Hematopoietic multipotent progenitor cell (in vitro differentiated cells): ENCODE measurements at regions not wholly inside any gene's neighbourhood (a gene's known extent, or its start where the extent isn't known, plus 50 kb on each side); places are given as distances from the start of the nearest gene placed in this dataset.

ENCODE experiments used
- DNase-seq, 3 donors: peaks; one replicate each; pipeline ENCODE4 v3.0.0-alpha.2; 2011 to 2015; ENCODE audit warnings: low read depth in 2 of 3, low spot score in 2 of 3

DNA sequence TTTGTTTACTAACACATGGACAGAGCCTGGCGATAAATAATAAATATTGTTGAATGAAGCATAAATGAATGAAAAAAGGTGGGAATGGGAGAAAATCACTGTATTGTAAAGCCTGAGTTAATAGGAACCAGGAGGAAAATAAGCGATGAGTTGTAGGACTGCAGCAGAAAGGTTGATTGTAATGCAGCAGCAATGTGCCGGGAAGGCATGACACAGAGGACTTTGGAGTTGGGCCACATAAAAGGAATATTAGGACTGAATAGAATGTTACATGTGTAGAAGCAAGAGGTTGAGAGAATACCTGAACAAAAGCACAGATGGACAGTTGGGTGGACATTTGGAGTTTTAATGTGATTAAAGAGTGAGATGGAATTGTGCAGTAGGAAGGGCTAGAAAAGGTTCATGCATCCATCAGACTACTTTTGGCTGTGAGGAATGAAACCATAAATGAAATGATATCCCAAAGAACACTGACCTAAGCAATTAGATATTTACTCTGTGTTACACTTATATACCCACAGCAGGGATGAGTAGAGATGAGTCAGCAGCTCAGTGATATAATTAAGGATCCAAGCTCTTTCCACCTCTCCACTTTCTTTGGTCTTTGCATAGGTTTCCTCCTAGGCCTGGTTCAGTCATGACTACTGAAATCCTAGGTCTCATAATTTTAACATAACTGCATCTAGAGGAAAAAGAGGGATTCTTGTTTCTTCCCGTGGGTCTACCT is 55.4 kb downstream of the CCER1 start:
- DNase-seq, result no peak

DNA sequence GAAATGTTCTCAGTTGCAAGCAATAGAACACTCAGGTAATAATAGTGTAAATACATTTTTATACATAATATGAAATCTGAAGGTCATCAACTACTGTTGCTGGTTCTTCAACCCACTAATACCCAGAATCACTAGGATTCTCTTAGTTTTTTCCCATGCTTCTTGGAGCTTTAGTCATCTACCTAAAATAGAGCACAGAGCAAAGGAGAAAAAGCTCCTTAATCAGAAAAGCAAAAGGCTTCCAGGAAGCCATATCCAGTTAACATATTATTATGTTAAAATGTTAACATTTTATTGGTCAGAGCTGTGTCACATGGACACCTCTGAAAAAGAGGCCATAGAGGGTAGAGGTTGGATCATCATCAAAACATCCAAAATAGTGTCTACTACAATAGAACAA is 57.0 kb downstream of the CCER1 start:
- no peak for DNase-seq

DNA sequence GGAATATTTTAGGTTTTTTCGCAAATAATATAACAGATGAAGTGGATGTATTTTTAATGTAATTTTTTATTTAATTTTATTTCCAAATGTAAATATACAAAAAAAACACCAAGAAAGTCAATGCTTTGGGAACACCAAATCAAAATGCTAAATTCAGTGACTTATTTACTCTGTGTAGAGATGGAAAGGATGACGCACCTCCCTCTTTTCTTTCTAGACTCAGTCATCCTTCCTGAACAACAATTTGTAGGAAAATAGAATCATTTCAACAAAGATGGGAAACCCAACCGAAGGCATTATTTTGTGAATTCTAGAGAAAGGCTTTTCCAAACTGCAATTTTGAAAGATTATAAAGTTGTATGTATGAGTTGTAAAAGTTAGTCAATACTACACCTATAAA is 57.7 kb downstream of the CCER1 start:
- no peak for DNase-seq

DNA sequence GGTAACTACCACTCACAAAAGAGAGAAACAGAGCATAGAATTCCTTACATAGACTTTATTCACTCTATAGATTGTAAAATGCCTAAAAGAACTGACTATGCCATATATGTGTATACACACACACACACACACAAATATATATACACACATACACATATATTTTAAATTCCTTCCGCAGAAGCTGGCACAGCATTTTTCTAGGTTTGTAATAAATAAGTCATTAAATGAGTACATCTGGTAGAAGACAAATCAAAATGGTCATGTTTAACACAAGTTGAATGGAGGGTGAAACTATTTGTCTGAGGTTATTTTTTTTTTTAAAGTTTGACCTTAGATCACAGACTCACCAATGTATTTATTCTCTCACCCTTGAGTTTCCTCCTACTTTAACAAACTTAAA is 58.2 kb downstream of the CCER1 start:
- no peak for DNase-seq

DNA sequence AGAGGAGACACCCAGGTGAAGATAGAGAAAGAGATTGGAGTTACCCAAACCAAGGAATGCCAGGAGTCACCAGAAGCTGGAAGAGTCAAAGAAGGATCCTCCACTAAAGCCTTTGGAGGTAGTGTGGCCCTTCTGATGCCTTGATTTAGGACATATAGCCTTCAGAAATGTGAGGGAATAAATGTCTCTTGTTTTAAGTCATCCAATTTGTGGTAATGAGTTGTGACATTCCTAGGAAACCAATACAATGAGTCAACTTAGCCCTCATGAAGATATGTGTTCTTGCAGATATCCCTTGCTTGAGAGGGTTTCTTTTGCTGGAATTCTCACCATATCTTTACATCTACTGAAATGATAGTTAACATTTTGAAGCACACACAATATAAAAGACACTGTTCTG is 58.8 kb downstream of the CCER1 start:
- DNase-seq, result no peak

DNA sequence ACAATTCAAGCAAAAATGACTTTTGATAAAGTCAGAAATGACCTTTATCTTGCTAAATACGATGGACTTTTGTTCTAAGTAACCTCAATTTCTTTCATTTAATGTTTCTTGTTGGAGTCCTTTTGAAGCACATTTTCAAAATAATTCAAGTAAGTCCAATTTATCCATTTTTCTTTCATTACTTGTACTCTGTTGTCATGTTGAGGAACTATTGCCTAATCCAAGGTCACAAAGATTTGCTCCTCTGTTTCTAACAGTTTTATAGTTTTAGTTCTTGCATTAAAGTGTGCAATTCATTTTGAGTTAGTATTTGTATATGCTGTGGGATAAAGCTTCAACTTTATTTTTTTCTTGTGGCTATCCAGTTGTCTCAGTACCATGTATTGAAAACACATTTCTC is 66.7 kb downstream of the CCER1 start:
- DNase-seq, result no peak

DNA sequence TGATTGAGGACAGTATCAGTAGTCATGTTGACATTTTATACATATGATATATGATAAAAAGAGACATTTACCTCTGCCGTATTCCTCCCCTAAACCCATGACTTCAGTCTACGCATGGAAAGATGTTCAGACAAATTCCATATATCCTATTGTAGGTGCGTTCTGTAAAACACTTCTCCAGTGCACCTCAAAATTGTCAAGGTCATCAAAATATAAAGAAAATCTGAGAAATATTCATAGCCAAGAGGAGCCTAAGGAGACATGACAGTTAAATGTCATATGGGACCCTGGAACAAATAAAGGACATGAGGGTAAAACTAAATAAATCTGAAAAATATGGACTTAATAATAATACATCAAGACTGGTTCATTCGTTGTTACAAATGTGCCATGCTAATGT is 71.5 kb downstream of the CCER1 start:
- DNase-seq, result no peak

DNA sequence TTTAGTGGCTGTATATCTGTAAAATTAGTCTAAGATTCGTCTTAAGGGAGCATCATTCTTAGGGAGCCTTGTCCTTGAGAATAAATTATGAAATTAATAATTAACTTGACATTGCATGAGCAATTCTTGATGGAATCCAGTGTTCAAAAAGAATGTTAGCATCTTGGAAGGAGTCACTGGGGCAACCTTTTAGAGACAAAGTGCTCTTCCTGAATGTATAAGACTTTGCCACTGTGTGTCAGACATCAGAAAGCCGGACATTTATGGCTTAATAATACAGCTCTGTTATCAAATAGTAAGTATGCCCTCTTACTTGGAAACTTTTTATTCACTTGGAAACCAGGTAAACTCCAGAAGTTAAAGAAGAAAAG is 83.3 kb downstream of the CCER1 start:
- DNase-seq, result no peak

DNA sequence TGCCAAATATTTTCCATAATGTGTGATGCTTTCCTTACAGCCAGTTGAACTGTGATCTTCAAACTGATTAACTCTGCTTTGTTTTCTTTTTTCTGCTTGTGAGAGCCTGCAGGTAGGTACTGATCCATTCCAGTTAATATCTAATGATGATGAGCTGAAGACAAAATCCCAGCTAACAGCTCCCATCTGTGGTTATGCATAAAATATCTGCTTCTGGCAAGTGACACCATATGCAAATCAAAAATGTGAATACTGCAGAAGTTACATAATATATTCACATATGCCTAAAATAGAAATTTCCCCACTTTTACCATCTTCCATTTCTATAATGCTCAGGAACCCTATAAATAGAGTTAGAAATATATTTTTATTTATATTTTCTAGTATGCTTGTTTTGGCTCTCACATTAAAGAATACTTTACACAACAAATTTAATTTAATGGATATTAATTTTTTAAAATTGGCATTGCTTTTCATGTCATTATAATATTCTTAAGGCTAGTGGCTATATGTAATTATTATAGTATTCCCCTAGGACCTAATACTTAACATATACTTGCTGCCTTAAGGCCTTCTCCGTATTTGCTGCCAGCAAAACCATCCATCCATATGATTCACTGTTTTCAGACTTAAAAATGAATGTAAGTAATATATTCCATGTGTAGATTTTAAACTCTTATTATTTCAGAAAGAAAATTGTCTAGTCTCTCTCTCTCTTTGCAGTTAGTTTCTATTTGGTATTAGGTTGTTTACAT is 83.8 kb downstream of the CCER1 start:
- DNase-seq, result no peak

DNA sequence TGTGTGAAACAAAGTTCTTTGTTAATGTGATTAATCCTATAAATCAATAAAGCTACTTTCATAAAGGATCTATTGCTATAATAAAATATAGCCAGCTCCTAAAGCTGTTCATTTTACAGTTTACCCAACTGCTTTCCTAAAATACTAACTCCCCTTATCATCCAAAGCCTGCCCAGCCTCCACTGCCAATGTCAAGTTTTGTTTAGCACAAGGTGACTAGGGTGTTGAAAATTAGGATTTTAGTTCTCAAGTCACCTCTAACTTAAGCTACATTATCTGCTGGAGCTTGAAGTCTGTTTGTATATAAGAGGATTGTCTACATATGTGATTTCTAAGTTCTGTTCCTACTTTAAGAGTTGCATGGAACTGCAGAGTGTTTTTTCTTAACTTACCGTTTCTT is 86.3 kb downstream of the CCER1 start:
- DNase-seq, result no peak

DNA sequence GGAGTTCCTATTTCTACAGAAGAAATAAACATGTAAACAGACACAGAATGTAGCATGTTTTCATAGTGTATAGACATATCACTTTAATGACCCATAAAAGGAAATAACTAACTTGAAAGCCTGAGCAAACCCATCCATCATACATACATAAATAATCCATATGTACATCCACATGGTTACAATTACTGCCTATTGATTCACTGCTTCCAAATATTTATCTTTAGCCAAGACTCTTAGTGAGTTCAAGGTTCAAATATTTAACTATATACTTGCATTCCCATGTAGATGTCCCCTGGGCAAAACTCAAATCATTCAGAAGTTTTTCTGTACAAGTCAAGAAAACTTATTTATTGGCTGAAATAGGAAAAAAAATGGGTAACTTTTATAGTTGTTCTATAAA is 95.4 kb downstream of the CCER1 start:
- no peak for DNase-seq

DNA sequence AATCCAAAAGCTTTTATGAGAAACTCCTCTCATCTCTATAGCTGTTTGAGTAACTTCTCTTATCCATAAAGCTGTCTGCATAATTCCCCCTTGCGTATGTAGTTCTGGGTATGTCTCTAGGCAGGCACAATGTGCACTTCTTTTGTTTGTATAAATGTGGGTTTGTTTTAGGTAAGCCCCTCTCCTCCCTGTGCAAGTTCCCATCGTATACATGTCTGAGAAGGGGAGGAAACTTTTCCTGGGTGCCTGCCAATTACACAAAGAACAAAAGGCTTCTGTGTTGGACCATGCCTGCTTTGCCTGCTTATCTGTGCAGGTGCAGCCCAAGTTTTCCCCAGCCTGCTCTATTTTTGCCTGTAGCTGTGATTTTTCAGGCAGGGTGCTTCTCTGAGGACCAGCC is 96.7 kb downstream of the CCER1 start:
- DNase-seq, result no peak

DNA sequence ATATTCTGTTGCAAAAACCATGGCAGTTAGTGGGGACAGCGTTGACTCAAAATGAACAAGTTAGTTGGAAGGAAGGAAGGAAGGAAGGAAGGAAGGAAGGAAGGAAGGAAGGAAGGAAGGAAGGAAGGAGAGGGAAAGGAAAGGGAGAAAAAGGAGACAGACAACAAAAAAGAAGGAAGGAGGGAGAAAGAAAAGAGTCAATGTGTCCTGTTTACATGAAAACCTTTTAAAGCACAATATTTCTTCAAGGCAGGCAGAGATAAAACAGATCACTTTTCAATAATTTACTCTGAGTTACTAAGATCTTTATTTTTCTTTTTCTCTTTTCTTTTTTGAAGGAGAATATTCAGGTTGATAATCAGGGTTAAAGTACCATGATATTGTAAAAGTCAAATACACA is 99.4 kb downstream of the CCER1 start:
- DNase-seq, result no peak

DNA sequence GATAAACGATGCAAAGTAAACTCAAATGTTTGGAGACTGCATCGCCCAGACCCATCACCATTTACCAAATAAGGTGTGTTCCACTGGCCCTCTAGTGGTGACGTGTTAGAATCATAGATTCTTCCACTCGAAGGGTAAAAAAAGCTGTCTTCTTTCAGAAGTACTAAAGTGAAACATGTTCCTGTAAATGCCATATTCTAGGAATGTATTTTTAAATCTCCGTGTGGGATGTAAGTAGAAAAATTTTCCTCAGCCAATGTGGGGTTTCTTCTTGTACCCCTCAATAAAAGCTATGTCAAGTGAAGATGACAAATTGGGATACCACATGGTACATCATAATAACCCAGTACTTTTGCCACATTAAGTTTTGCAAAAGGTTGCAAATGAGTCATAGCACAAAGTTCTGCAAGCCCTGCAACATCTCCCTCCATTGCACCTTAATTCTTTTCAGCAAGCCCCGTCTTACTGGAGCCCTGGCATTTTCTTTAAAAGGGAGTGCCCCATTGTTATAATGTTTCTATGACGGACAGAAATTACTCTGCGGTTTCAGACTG is 100.8 kb downstream of the CCER1 start:
- peak in 2 of 3 donors; percentile 11 to 58 for DNase-seq

DNA sequence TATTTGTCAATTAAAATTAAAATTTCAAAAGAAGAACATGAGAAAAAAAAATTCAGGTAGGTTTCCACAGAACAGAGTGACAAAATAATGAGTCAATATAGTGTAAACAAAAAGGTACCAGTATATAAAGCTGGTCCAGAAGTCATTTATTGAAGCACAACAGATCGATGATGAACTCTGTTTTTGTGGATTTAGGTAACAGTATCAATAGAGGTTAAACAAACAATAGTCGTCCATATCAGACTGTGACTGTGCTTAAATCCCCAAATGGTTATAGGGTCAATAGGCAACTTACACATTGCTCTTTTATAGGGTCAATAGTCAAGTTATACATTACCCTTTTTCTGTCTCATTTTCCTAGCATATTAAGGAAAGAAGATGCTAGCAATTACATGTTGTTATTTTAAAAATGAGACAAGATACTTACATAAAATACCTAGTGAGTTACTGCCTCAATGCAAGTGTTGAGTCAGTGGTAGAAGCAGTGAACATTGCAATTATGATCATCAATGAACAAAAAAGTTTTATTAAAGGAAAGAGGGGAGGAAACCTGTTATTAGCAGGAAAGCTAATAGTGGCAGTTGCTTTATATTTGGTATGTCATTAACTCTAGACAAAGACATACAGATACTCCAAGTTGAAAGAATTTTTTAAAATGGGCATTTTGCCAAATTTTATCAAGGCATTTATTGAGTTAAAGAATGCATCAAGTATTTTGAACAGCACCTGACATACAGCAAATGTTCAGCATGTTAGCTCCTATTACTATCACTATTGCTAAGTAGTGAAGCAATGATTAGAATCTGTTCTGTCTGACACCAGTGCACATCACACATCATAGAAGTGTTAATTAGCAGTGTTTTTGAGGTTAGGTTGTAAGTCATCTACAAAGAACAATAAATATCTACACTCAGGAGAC is 102.9 kb downstream of the CCER1 start:
- no peak for DNase-seq

DNA sequence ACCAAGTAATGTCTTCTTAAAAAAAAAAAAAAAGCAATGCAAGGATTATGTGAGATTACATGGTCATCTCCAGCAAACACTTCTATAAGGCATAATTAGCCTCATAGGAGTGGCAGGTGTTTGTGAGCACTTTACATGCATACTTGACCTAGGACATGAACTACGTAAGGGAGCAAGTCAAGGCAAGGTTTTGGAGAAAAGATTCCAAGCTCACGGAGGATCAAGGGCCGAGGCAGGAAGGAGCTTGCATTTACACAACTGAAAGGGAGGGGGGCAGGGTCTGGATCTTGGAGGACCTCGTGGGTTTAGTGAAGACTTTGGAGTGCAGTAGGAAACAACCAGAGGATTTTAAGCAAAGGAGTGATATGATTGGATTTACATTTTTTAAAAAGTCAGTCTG is 112.5 kb downstream of the CCER1 start:
- DNase-seq, result no peak

DNA sequence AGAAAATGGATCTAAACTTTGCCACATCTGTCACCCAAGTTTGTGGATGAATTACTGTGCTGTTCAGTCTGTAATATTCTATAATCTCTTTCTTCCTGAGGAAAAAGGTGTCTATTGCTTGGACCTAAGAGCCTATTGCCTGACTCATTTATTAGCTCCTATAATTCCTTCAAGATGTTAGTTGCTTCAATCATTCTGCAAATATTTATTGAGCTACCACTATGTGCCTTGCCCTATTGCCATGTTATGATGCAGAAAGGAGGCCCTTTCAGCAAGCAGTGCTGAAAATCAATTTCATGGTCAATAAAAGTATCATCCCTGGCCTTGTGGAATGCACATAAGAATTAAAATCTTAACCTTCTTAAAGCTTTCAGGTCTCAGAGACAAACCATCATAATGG is 113.6 kb downstream of the CCER1 start:
- no peak for DNase-seq

DNA sequence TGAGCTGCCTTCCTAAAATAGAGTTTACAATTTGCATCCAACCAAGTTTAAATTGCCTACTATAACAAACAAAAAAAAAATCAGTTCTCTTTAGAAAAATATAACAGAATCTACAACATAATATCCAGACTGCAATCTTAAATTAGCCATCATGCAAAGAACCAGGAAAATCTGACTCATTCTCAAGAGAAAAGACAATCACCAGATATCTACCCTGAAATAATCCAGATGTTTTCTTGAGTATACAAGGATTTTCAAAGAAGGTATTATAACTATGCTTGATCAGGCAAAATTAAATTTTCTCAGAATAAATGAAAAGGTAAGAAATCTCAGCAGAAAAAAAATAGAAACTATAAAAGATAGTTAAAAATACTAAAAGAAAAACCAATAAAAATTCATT is 115.6 kb downstream of the CCER1 start:
- no peak for DNase-seq

DNA sequence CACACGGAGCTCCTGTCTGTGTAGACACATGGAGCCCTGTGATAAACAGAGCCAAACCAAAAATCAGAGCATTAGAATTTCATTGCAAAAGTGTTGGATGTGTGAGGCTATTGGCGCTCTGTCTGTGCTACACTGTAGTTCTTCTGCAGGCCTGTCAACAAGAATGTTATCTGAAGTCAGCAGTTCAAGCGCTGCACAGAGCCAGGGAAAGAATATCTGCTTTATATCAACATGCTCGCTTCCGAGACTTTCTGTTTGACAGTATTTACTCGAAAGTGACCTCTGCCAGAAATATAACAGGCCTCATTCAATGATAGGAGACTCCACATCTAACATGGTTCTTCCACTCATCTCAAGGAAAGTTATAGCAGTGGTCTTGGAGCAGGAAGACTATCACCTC is 118.3 kb downstream of the CCER1 start:
- no peak for DNase-seq

DNA sequence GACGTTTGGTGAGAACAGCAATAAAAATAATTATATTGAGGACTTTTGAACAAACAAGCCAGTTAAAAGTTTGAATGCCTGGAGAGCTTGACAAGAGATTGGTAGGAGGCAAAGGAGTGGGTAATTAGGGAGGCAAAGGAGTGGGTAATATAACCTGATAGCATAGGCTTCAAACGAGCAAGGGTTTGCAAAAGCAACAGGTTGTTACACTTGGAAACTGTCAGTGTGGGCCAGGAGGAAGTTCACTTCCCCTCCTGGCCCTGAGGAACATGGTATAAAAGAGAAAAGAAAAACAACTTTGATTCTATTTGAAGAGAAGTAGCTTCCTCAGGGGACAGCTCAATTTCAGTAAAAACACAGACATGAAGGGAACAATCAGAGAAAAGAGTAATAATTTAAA is 121.7 kb downstream of the CCER1 start:
- DNase-seq, result no peak

DNA sequence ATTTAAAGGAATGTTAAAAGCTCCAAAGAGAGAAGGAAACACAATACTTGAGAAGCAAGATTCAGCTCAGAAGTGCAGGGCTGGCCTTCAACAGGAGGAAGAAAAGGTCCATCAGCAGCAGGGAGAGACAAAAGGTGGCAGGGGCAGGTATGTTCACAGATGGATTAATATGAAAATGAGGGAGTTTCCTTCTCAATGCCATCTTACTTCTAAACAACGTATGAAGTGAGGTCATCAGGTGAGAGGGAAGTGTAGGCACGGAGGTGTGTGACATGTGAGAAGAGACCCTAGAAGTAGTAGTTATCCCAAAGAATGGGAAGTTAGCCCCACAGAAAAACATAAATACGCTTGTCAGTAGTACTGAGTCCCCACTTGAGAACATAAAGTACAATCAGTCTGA is 122.5 kb downstream of the CCER1 start:
- DNase-seq, result no peak
